ENCODE measurements at regions not wholly inside any gene's neighbourhood (a gene's known extent, or its start where the extent isn't known, plus 50 kb on each side); places are given as distances from the start of the nearest gene placed in this dataset.
A peak's percentile ranks its signal among the peaks of the same experiment; 100 is the strongest.

DNA sequence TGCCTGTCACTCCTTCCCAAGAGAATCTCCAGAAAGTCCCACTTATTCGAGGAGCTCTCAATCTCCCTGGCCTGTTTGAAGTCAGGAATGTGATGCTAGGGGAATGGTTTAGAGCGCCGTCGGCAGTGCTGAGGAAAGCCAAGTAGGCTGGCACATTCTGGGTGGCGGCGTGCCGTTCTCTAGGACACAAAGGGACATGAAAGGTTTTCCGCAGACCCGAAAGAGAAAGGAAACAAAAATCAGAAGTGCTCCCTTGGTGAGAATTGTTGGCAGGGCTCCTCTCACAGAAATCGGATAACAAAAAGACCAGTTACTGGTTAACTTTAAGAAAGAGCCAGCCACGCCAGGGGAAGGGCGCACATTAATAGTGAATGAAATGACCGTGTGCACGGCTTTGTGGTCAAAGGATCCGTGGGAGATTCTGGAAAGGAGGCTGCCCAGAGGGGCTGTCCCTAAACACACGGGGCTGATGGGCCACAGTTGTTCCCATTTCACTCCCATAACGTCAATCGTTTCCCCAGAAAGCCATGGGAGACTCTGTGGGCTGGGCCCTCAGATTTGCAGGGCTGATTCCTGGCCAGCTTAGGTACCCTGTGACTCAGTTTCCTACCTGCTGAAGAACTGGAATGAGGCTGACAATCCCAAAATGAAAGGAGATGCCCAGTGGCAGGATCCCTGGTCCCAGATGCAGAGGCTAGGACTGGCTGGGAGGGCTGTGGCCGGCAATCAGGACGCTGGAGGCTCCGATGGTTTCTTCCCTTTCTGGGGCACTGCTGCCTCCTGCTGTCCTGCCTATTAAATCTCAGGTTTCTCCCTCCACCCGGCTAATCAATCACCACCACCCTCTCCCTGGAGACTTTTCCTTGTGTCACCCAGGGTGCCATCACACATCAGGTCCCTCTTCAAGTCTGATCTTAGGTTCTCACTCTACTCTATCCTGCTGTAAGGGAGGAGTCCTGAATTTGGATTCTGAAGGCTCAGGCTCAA, 82.3 kb downstream of the RCN1 start:
- Histone ChIP-seq H3K27ac (ENCODE audit: low read length) (no peak overlapping the region), H3K79me2 (ENCODE audit: insufficient read depth, low read length) (no peaks in the 10 kb centered on the region), H3K4me3 (ENCODE audit: low read depth in 1 of 2, low read length in 2 of 2) (no peak overlapping the region), H3K36me3 (ENCODE audit: insufficient read depth, low read length) (no peaks in the 10 kb centered on the region), H2AFZ (ENCODE audit: low read depth, low read length) (no peak overlapping the region), H3K9ac (ENCODE audit: low read depth, low read length) (no peak overlapping the region), H3K4me2 (ENCODE audit: insufficient read depth, low read length) (no peak overlapping the region), H3K27me3 (ENCODE audit: insufficient read depth, low read length, poor library complexity) (peaks cover 25% of the 10 kb centered on the region), H4K20me1 (ENCODE audit: insufficient read depth, low read length) (no peaks in the 10 kb centered on the region), H3K9me3 (ENCODE audit: insufficient read depth, low read length, severe bottlenecking) (no peaks in the 10 kb centered on the region), H3K4me1 (ENCODE audit: insufficient read depth, low read length) (no peaks in the 10 kb centered on the region)
- ATAC-seq (ENCODE audit: insufficient read depth, low read depth) (no peak), DNase-seq (no peak)
- TF ChIP-seq, protein P1, sequence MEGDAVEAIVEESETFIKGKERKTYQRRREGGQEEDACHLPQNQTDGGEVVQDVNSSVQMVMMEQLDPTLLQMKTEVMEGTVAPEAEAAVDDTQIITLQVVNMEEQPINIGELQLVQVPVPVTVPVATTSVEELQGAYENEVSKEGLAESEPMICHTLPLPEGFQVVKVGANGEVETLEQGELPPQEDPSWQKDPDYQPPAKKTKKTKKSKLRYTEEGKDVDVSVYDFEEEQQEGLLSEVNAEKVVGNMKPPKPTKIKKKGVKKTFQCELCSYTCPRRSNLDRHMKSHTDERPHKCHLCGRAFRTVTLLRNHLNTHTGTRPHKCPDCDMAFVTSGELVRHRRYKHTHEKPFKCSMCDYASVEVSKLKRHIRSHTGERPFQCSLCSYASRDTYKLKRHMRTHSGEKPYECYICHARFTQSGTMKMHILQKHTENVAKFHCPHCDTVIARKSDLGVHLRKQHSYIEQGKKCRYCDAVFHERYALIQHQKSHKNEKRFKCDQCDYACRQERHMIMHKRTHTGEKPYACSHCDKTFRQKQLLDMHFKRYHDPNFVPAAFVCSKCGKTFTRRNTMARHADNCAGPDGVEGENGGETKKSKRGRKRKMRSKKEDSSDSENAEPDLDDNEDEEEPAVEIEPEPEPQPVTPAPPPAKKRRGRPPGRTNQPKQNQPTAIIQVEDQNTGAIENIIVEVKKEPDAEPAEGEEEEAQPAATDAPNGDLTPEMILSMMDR (IDR thresholded peaks at IDR 0.05; ENCODE audit: borderline replicate concordance, extremely low read depth, low read length, poor library complexity, severe bottlenecking): peak; percentile 37
- TF ChIP-seq EZH2 (IDR thresholded peaks at IDR 0.05; ENCODE audit: borderline replicate concordance, low read depth, low read length, severe bottlenecking): no peak

DNA sequence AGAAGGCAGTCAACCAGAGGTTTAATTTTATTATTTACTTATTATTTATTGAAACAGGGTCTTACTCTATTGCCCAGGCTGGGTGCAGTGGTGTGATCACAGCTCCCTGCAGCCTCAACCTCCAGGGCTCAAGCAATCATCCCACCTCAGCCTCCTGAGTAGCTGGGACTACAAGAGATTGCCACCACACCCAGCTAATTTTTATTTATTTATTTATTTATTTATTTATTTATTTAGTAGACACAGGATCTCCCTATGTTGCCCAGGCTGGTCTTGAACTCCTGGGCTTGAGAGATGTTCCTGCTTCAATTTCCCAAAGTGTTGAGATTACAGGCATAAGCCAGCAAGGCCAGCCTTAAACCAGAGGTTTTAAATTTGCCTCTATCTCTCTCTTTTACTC, 83.1 kb downstream of the RCN1 start:
- H3K4me2 ChIP-seq (ENCODE audit: insufficient read depth, low read length): no peak overlapping the region
- TF ChIP-seq, protein P1 (IDR thresholded peaks at IDR 0.05; ENCODE audit: borderline replicate concordance, extremely low read depth, low read length, poor library complexity, severe bottlenecking): no peak
- no peak for TF ChIP-seq EZH2 (IDR thresholded peaks at IDR 0.05; ENCODE audit: borderline replicate concordance, low read depth, low read length, severe bottlenecking)
- no peak overlapping the region for H2AFZ ChIP-seq (ENCODE audit: low read depth, low read length)
- H3K27ac ChIP-seq (ENCODE audit: low read length): no peak overlapping the region
- H3K9me3 ChIP-seq (ENCODE audit: insufficient read depth, low read length, severe bottlenecking): no peaks in the 10 kb centered on the region
- no peaks in the 10 kb centered on the region for H3K36me3 ChIP-seq (ENCODE audit: insufficient read depth, low read length)
- H3K4me1 ChIP-seq (ENCODE audit: insufficient read depth, low read length): no peaks in the 10 kb centered on the region
- H3K79me2 ChIP-seq (ENCODE audit: insufficient read depth, low read length): no peaks in the 10 kb centered on the region
- no peaks in the 10 kb centered on the region for H4K20me1 ChIP-seq (ENCODE audit: insufficient read depth, low read length)
- DNase-seq (no peak), ATAC-seq (ENCODE audit: insufficient read depth, low read depth) (no peak)
- no peak overlapping the region for H3K9ac ChIP-seq (ENCODE audit: low read depth, low read length)
- H3K4me3 ChIP-seq (ENCODE audit: low read depth in 1 of 2, low read length in 2 of 2): no peak overlapping the region
- H3K27me3 ChIP-seq (ENCODE audit: insufficient read depth, low read length, poor library complexity): peaks cover 27% of the 10 kb centered on the region

DNA sequence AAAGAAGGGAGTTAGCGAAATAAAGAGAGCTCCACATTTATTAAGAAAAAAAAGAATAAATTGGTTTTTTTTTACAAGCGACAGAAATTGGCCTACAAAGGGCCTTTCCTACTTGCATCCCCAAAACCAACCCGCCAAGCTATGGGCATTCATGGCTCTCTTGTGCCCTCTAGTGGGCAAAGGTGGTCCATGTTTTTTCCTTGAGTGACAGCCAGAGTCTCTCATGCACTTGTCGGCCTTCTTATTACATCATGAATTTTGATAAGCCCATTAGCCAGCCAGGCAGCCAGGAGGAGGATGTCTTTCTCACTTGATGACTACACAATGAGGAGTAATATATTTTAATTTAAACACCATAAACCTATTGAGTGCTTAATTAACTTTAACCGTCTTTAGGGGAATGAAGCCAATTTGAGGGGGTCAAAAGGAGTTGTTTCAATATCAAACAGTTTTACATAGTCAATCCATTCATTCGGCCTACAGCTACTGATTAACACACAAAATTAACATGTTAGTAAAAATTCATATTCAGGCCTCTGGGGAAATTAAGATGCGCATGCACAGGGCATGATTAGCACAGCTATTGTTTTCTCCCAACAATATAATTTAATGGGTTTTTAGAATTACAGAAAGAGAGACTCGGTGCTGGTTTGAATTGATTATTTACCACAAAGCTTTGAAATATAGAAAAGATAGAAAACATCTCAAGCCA, 85.5 kb downstream of the RCN1 start:
- ATAC-seq (ENCODE audit: insufficient read depth, low read depth) (peak; percentile 91), DNase-seq (peak; percentile 84)
- Histone ChIP-seq H3K4me2 (ENCODE audit: insufficient read depth, low read length) (no peak overlapping the region), H3K36me3 (ENCODE audit: insufficient read depth, low read length) (no peaks in the 10 kb centered on the region), H4K20me1 (ENCODE audit: insufficient read depth, low read length) (no peaks in the 10 kb centered on the region), H3K4me1 (ENCODE audit: insufficient read depth, low read length) (no peaks in the 10 kb centered on the region), H3K79me2 (ENCODE audit: insufficient read depth, low read length) (no peaks in the 10 kb centered on the region), H3K27me3 (ENCODE audit: insufficient read depth, low read length, poor library complexity) (peaks cover 21% of the 10 kb centered on the region), H3K9ac (ENCODE audit: low read depth, low read length) (no peak overlapping the region), H3K27ac (ENCODE audit: low read length) (no peak overlapping the region), H2AFZ (ENCODE audit: low read depth, low read length) (no peak overlapping the region), H3K4me3 (ENCODE audit: low read depth in 1 of 2, low read length in 2 of 2) (no peak overlapping the region), H3K9me3 (ENCODE audit: insufficient read depth, low read length, severe bottlenecking) (no peaks in the 10 kb centered on the region)
- no peak for TF ChIP-seq EZH2 (IDR thresholded peaks at IDR 0.05; ENCODE audit: borderline replicate concordance, low read depth, low read length, severe bottlenecking)
- TF ChIP-seq, protein P1 (IDR thresholded peaks at IDR 0.05; ENCODE audit: borderline replicate concordance, extremely low read depth, low read length, poor library complexity, severe bottlenecking): peak; percentile 94

All from DND-41 (cell line).